Neutrophil (primary cell): ENCODE measurements at regions not wholly inside any gene's neighbourhood (a gene's known extent, or its start where the extent isn't known, plus 50 kb on each side); places are given as distances from the start of the nearest gene placed in this dataset.

Source experiments
- H3K27ac ChIP-seq: fragments of 200-600 bp; sonication (generic); 2 replicates; pipeline ENCODE4 v1.5.1; 2016; ENCODE audit warnings: mild to moderate bottlenecking, moderate library complexity
- H3K27me3 ChIP-seq: fragments of 200-600 bp; sonication (generic); 2 replicates; pipeline ENCODE4 v1.6.0; 2016; ENCODE audit warnings: mild to moderate bottlenecking
- H3K36me3 ChIP-seq: fragments of 200-600 bp; sonication (generic); 2 replicates; pipeline ENCODE4 v1.5.1; 2017
- H3K4me1 ChIP-seq, 2 experiments: fragments of 200-600 bp in 1 of 2; sonication (generic) in 1 of 2; 1 replicate in 1 of 2; 2 replicates in 1 of 2; pipeline versions ENCODE4 v1.5.1 to v1.6.1; 2013 to 2016; ENCODE audit warnings: low read depth in 1 of 2, low read length in 1 of 2, mild to moderate bottlenecking in 1 of 2, moderate library complexity in 1 of 2; ENCODE audit not compliant: control insufficient read depth in 1 of 2, insufficient read depth in 1 of 2
- H3K4me3 ChIP-seq, 2 experiments: fragments of 200-600 bp in 1 of 2; sonication (generic) in 1 of 2; 1 replicate in 1 of 2; 2 replicates in 1 of 2; pipeline ENCODE4 v1.5.1; 2013 to 2016; ENCODE audit warnings: low read depth in 1 of 2, low read length in 1 of 2, mild to moderate bottlenecking in 1 of 2, moderate library complexity in 1 of 2
- H3K9me3 ChIP-seq: fragments of 200-600 bp; sonication (generic); 2 replicates; pipeline ENCODE4 v1.5.1; 2016
- TF ChIP-seq, protein P1 (sequence below): fragments of 200-600 bp; sonication (generic); IDR thresholded peaks from 2 replicates; pipeline ENCODE4 v1.5.1; 2016; ENCODE audit warnings: antibody characterized with exemption

DNA sequence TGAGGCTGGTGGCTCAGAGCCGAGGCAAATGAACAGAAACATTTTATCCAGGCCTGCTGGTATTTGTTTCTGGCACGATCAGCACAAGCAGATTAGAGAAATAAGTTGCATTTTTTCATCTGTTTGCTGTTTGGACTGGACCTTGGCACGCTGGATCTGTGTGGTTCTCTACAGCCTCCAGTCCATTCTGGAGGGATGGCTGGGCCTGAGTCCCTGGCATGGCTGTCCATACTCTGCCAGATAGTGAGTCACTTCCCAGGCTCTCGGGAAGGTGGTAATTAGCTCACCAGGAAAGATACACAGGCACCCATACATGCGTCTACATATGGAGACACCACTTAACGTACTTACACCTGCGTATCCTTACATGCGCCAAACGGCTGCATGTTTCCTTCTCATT is 78.6 kb downstream of the SPRY4 start:
- TF ChIP-seq, protein P1, sequence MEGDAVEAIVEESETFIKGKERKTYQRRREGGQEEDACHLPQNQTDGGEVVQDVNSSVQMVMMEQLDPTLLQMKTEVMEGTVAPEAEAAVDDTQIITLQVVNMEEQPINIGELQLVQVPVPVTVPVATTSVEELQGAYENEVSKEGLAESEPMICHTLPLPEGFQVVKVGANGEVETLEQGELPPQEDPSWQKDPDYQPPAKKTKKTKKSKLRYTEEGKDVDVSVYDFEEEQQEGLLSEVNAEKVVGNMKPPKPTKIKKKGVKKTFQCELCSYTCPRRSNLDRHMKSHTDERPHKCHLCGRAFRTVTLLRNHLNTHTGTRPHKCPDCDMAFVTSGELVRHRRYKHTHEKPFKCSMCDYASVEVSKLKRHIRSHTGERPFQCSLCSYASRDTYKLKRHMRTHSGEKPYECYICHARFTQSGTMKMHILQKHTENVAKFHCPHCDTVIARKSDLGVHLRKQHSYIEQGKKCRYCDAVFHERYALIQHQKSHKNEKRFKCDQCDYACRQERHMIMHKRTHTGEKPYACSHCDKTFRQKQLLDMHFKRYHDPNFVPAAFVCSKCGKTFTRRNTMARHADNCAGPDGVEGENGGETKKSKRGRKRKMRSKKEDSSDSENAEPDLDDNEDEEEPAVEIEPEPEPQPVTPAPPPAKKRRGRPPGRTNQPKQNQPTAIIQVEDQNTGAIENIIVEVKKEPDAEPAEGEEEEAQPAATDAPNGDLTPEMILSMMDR = no peak
- H3K36me3 ChIP-seq = no peaks in the 10 kb centered on the region
- no peak overlapping the region for H3K4me3 ChIP-seq
- H3K9me3 ChIP-seq = no peaks in the 10 kb centered on the region
- H3K27ac ChIP-seq = no peak overlapping the region
- H3K4me1 ChIP-seq = no peaks in the 10 kb centered on the region
- peaks cover 3% of the 10 kb centered on the region for H3K27me3 ChIP-seq

DNA sequence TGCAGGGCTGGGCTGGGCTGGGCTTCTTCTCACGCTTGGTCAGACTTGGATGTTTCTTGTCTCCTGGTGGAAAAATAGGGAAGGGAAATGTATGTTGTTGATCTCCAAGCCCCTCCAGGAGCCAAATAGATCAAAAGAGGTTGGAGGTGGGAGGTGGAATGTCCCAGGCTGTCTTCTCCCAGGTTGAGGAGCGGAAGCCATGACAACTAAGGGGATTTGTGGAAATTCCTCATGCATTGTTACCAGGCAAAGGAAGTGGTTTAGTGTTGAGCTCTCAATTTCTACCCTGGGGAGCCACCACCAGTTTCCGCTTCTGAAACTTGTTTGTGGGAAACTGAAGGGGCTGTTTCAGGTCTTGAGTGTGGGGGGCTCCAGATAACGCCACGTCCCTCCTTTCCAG is 79.0 kb downstream of the SPRY4 start:
- H3K27ac ChIP-seq = no peak overlapping the region
- no peaks in the 10 kb centered on the region for H3K4me1 ChIP-seq
- no peak overlapping the region for H3K4me3 ChIP-seq
- TF ChIP-seq, protein P1 = no peak
- no peaks in the 10 kb centered on the region for H3K9me3 ChIP-seq
- H3K27me3 ChIP-seq = peaks cover 3% of the 10 kb centered on the region
- H3K36me3 ChIP-seq = no peaks in the 10 kb centered on the region

GRCh38 chr5:142244440-142244839 is 80.4 kb downstream of the SPRY4 start:
- Histone ChIP-seq H3K36me3 (no peaks in the 10 kb centered on the region), H3K27me3 (peaks cover 3% of the 10 kb centered on the region), H3K4me3 (no peak overlapping the region), H3K4me1 (no peaks in the 10 kb centered on the region), H3K27ac (no peak overlapping the region), H3K9me3 (no peaks in the 10 kb centered on the region)
- TF ChIP-seq, protein P1 = no peak

- Histone ChIP-seq H3K4me3 (no peak overlapping the region), H3K9me3 (no peaks in the 10 kb centered on the region), H3K36me3 (no peaks in the 10 kb centered on the region), H3K4me1 (no peaks in the 10 kb centered on the region), H3K27ac (no peak overlapping the region), H3K27me3 (no peaks in the 10 kb centered on the region)
- TF ChIP-seq, protein P1 = no peak
These were observed 82.5 kb downstream of the SPRY4 start for GRCh38 chr5:142242272-142242671.

- no peak overlapping the region for H3K4me3 ChIP-seq
- TF ChIP-seq, protein P1 = no peak
- no peak overlapping the region for H3K27ac ChIP-seq
- no peaks in the 10 kb centered on the region for H3K36me3 ChIP-seq
- no peaks in the 10 kb centered on the region for H3K4me1 ChIP-seq
- H3K9me3 ChIP-seq = no peaks in the 10 kb centered on the region
- peaks cover 23% of the 10 kb centered on the region for H3K27me3 ChIP-seq
These were observed 85.2 kb downstream of the SPRY4 start for GRCh38 chr5:142239394-142240159.
